Heart left ventricle (tissue), 16 donors: ENCODE measurements at regions not wholly inside any gene's neighbourhood (a gene's known extent, or its start where the extent isn't known, plus 50 kb on each side); places are given as distances from the start of the nearest gene placed in this dataset.

Source experiments
- ATAC-seq, 4 donors: fragments of 200-7000 bp; cut with Tn5 transposase; one replicate each; pipeline ENCODE4 v1.9.1; 2020 to 2022; ENCODE audit warnings: moderate library complexity in 4 of 4, mild to moderate bottlenecking in 3 of 4, moderate number of reproducible peaks in 1 of 4
- DNase-seq, 5 donors: peaks; one replicate each; pipeline ENCODE4 v3.0.0-alpha.2; 2020
- H3K27ac ChIP-seq, 12 donors: fragments of 200-600 bp; sonication (generic) in 4 of 12; one replicate each; pipeline versions ENCODE4 v1.5.0 to v1.8.0; 2016 to 2022; ENCODE audit warnings: mild to moderate bottlenecking in 2 of 12
- H3K27me3 ChIP-seq, 9 donors: fragments of 200-600 bp; sonication (generic) in 2 of 9; one replicate each; pipeline versions ENCODE4 v1.5.1 to v1.8.0; 2016 to 2022; ENCODE audit warnings: mild to moderate bottlenecking in 3 of 9
- H3K36me3 ChIP-seq, 9 donors: fragments of 200-600 bp; sonication (generic) in 2 of 9; one replicate each; pipeline versions ENCODE4 v1.5.0 to v1.8.0; 2018 to 2022; ENCODE audit warnings: mild to moderate bottlenecking in 2 of 9
- H3K4me1 ChIP-seq, 12 donors: fragments of 200-600 bp; sonication (generic) in 4 of 12; one replicate each; pipeline versions ENCODE4 v1.5.0 to v1.8.0; 2016 to 2022; ENCODE audit warnings: mild to moderate bottlenecking in 3 of 12
- H3K4me3 ChIP-seq, 12 donors: fragments of 200-600 bp; sonication (generic) in 4 of 12; one replicate each; pipeline versions ENCODE4 v1.5.0 to v1.8.0; 2017 to 2022; ENCODE audit warnings: mild to moderate bottlenecking in 9 of 12, moderate library complexity in 4 of 12
- H3K9me3 ChIP-seq, 12 donors: fragments of 200-600 bp; sonication (generic) in 4 of 12; one replicate each; pipeline versions ENCODE4 v1.5.0 to v1.8.0; 2016 to 2022; ENCODE audit warnings: mild to moderate bottlenecking in 1 of 12
- CTCF ChIP-seq, 12 donors: fragments of 200-600 bp; sonication (generic) in 4 of 12; IDR thresholded peaks; one replicate each; pipeline versions ENCODE4 v1.5.0 to v1.8.0; 2018 to 2022; ENCODE audit warnings: antibody characterized with exemption in 12 of 12, mild to moderate bottlenecking in 5 of 12
- POLR2A ChIP-seq, 2 donors: fragments of 450-650 bp; IDR thresholded peaks; one replicate each; pipeline ENCODE4 v1.6.1; 2017; ENCODE audit warnings: antibody characterized with exemption in 2 of 2, mild to moderate bottlenecking in 2 of 2, moderate library complexity in 2 of 2
- WGBS, 4 donors: extraction: QIAGEN DNeasy Blood & Tissue Kit in 2 of 4; methylation state at CpG; one replicate each; pipeline versions ENCODE4 v1.1.5 to v1.1.7; 2013 to 2018; 5-methylcytosine and 5-hydroxymethylcytosine counted together
- intact Hi-C, 10 donors: fragments of 100-400 bp; cut with DNase I; formaldehyde crosslinking; loops; one replicate each; pipeline versions ENCODE4 v1.11.1 to v1.14.2; 2022
- donor health status: ischemic (EF 13 %, LVEDD 7.1; RV severe dilation, severe dysfunction).
- donor health status: healthy with polysubstance abuse.
- donor health status: DM: no; HTN: yes; CAD: no.
- donor health status: DM: no; HTN: no; CAD: no.
- donor health status: ischemic (EF 25% LVEDD 6.9; RV normal size, moderate dysfunction).
- donor health status: ischemic (EF 25% LVEDD 5.7; RV mildly dilated, moderate dysfunction).
- donor health status: healthy.
- donor health status: DM: yes; HTN: yes; CAD: no.
- donor health status: ischemic (EF 35%, LVEDD 5.7; RV mildly dilated, moderate dysfunction).
- donor health status: nonischemic (EF 11% LVEDD 7.7; RV severe dilation, severe dysfunction).
- donor health status: DM: yes; HTN: yes; CAD: no.
- donor health status: PGD.
- donor health status: ischemic (EF 29% LVEDD 5.4; RV normal size, mild dysfunction).
- donor health status: nonischemic (EF 23%, LVEDD 6.1; RV moderate dilation, normal function).

- DNase-seq: peak in 1 of 5 donors; percentile 11
Measured at GRCh38 chr13:33452873-33453517, 167.4 kb upstream of the STARD13 start.

GRCh38 chr13:33453936-33454335, 168.4 kb upstream of the STARD13 start:
- intact Hi-C loops: no loop called here
- ATAC-seq: peak in 2 of 4 donors; percentile 19 to 57
- no peaks in the 10 kb centered on the region for H3K36me3 ChIP-seq

More at GRCh38 chr13:33452873-33453517, 167.4 kb upstream of the STARD13 start:
- peak in 3 of 4 donors; percentile 48 to 72 (median 58) for ATAC-seq
- Histone ChIP-seq H3K9me3 (peaks cover 0 to 13% (median 0%) of the 10 kb centered on the region in 12 donors), H3K27ac (peak overlapping the region in 6 of 12 donors; percentile 3 to 67 (median 20)), H3K27me3 (no peaks in the 10 kb centered on the region), H3K36me3 (no peaks in the 10 kb centered on the region), H3K4me3 (no peak overlapping the region), H3K4me1 (peaks cover 0 to 22% (median 10%) of the 10 kb centered on the region in 12 donors)
- WGBS, 4 donors: 34 to 79% (median 48%) methylated on average over 2 of the region's 2 CpGs
- TF ChIP-seq CTCF (IDR thresholded peaks at IDR 0.05): no peak
- no peak for TF ChIP-seq POLR2A (IDR thresholded peaks at IDR 0.05)
- intact Hi-C loops: no loop called here

GRCh38 chr13:33454844-33455705, 169.5 kb upstream of the STARD13 start:
- peaks cover 0 to 22% (median 10%) of the 10 kb centered on the region in 12 donors for H3K4me1 ChIP-seq
- H3K27ac ChIP-seq: peak overlapping the region in 6 of 12 donors; percentile 9 to 67 (median 38)
- H3K9me3 ChIP-seq: peaks cover 0 to 26% (median 6%) of the 10 kb centered on the region in 12 donors
- no peaks in the 10 kb centered on the region for H3K27me3 ChIP-seq
- H3K36me3 ChIP-seq: no peaks in the 10 kb centered on the region
- intact Hi-C loops: no loop called here
- no peak for TF ChIP-seq CTCF (IDR thresholded peaks at IDR 0.05)
- no peak for TF ChIP-seq POLR2A (IDR thresholded peaks at IDR 0.05)
- DNase-seq: no peak
- 66 to 85% (median 79%) methylated on average over 5 of the region's 5 CpGs for WGBS, 4 donors
- H3K4me3 ChIP-seq: no peak overlapping the region
- peak in 3 of 4 donors; percentile 39 to 83 (median 51) for ATAC-seq

More at GRCh38 chr13:33453936-33454335, 168.4 kb upstream of the STARD13 start:
- no peaks in the 10 kb centered on the region for H3K27me3 ChIP-seq
- TF ChIP-seq CTCF (IDR thresholded peaks at IDR 0.05) (no peak), POLR2A (IDR thresholded peaks at IDR 0.05) (no peak)
- 69 to 78% (median 73%) methylated on average over 2 of the region's 2 CpGs for whole genome bisulfite sequencing, 4 donors
- H3K4me3 ChIP-seq: no peak overlapping the region
- H3K4me1 ChIP-seq: peaks cover 0 to 22% (median 10%) of the 10 kb centered on the region in 12 donors
- peaks cover 0 to 15% (median 0%) of the 10 kb centered on the region in 12 donors for H3K9me3 ChIP-seq
- H3K27ac ChIP-seq: peak overlapping the region in 6 of 12 donors; percentile 3 to 67 (median 14)
- DNase-seq: no peak

- Histone ChIP-seq H3K9me3 (peaks cover 0 to 37% (median 8%) of the 10 kb centered on the region in 12 donors), H3K27ac (no peak overlapping the region), H3K36me3 (no peaks in the 10 kb centered on the region), H3K27me3 (no peaks in the 10 kb centered on the region), H3K4me1 (peaks cover 0 to 1% (median 0%) of the 10 kb centered on the region in 12 donors), H3K4me3 (no peak overlapping the region)
- ATAC-seq: no peak
- no peak for DNase-seq
- intact Hi-C loops: no loop called here
- 93 to 100% (median 98%) methylated on average over 1 of the region's 1 CpG for WGBS, 4 donors
- no peak for TF ChIP-seq CTCF (IDR thresholded peaks at IDR 0.05)
- TF ChIP-seq POLR2A (IDR thresholded peaks at IDR 0.05): no peak
Measured at GRCh38 chr13:33459702-33460101, 174.1 kb upstream of the STARD13 start.
